Astrocyte of the cerebellum (primary cell): ENCODE measurements at regions not wholly inside any gene's neighbourhood (a gene's known extent, or its start where the extent isn't known, plus 50 kb on each side); places are given as distances from the start of the nearest gene placed in this dataset.
"Not testable (repeated sequence)": the region's sequence is repeated elsewhere in the genome, so short reads cannot be mapped to it uniquely, and the experiment has no call there.

Source experiments
- DNase-seq: peaks from one replicate; pipeline ENCODE4 v3.0.0-alpha.2; 2011; ENCODE audit warnings: low read depth
- H3K4me3 ChIP-seq: 2 replicates; pipeline ENCODE4 v1.5.1; 2011; ENCODE audit warnings: mild to moderate bottlenecking, low read depth, low read length, moderate library complexity
- CTCF ChIP-seq: IDR thresholded peaks from 2 replicates; pipeline ENCODE4 v1.5.1; 2012; ENCODE audit warnings: low read length, low read depth, moderate library complexity, mild to moderate bottlenecking; ENCODE audit errors: missing control alignments
- in situ Hi-C: cut with HindIII; loops from 2 replicates; pipeline ENCODE4 v1.10.0; 2017; ENCODE audit warnings: low sequenced_read_pairs

GRCh38 chr2:228444161-228444560 is 262.7 kb upstream of the SPHKAP start:
- no peak overlapping the region for H3K4me3 ChIP-seq
- TF ChIP-seq CTCF = no peak
- no peak for DNase-seq
- in situ Hi-C loops = no loop called here

- no peak for DNase-seq
- in situ Hi-C loops = no loop called here
- no peak for TF ChIP-seq CTCF
These were observed 252.2 kb upstream of the SPHKAP start for GRCh38 chr2:228433721-228434120.

GRCh38 chr2:228432116-228432515 is 250.6 kb upstream of the SPHKAP start:
- H3K4me3 ChIP-seq = no peak overlapping the region
- DNase-seq = no peak
- no peak for TF ChIP-seq CTCF
- in situ Hi-C loops = no loop called here

More at GRCh38 chr2:228433721-228434120, 252.2 kb upstream of the SPHKAP start:
- no peak overlapping the region for H3K4me3 ChIP-seq

GRCh38 chr2:228430986-228431385 is 249.5 kb upstream of the SPHKAP start:
- in situ Hi-C loops = no loop called here
- TF ChIP-seq CTCF = no peak
- no peak overlapping the region for H3K4me3 ChIP-seq
- DNase-seq = no peak

- TF ChIP-seq CTCF = no peak
- in situ Hi-C loops = no loop called here
- DNase-seq = no peak
- H3K4me3 ChIP-seq = no peak overlapping the region
These were observed 245.2 kb upstream of the SPHKAP start for GRCh38 chr2:228426502-228427216.

- in situ Hi-C loops, DNase-seq, H3K4me3 ChIP-seq: not testable (repeated sequence)
These were observed 244.0 kb upstream of the SPHKAP start for GRCh38 chr2:228425411-228426060.

GRCh38 chr2:228417956-228418355 is 236.5 kb upstream of the SPHKAP start:
- in situ Hi-C loops = no loop called here
- peak; percentile 18 for DNase-seq
- H3K4me3 ChIP-seq = no peak overlapping the region
- no peak for TF ChIP-seq CTCF
